GM12872 (cell line): ENCODE measurements at regions not wholly inside any gene's neighbourhood (a gene's known extent, or its start where the extent isn't known, plus 50 kb on each side); places are given as distances from the start of the nearest gene placed in this dataset.

Experiments
- CTCF ChIP-seq: IDR thresholded peaks from 3 replicates; pipeline ENCODE4 v1.5.1; 2011; ENCODE audit warnings: low read depth, mild to moderate bottlenecking, low read length, moderate library complexity; ENCODE audit not compliant: insufficient read depth

- no peak for TF ChIP-seq CTCF
Observed at GRCh38 chr6:74181471-74181870, 485.5 kb downstream of the CD109 start.

- no peak for TF ChIP-seq CTCF
Observed at GRCh38 chr6:74177506-74177905, 481.5 kb downstream of the CD109 start.

- no peak for TF ChIP-seq CTCF
Observed at GRCh38 chr6:74170118-74170517, 474.1 kb downstream of the CD109 start.

- TF ChIP-seq CTCF = no peak
Observed at GRCh38 chr6:74167976-74168375, 472.0 kb downstream of the CD109 start.

- TF ChIP-seq CTCF = no peak
Observed at GRCh38 chr6:74167511-74167910, 471.5 kb downstream of the CD109 start.

GRCh38 chr6:74166849-74167248 lies 470.8 kb downstream of the CD109 start:
- no peak for TF ChIP-seq CTCF

GRCh38 chr6:74161380-74161779 lies 465.4 kb downstream of the CD109 start:
- TF ChIP-seq CTCF = no peak

- no peak for TF ChIP-seq CTCF
Observed at GRCh38 chr6:74152096-74152675, 456.2 kb downstream of the CD109 start.
